GM06990 (cell line): ENCODE measurements at regions not wholly inside any gene's neighbourhood (a gene's known extent, or its start where the extent isn't known, plus 50 kb on each side); places are given as distances from the start of the nearest gene placed in this dataset.

ENCODE experiments used
- DNase-seq: peaks from one replicate; pipeline ENCODE4 v3.0.0-alpha.2; 2011; ENCODE audit not compliant: insufficient read length; ENCODE audit errors: extremely low read depth
- H3K27me3 ChIP-seq: replicated peaks from 2 replicates; pipeline ENCODE4 v1.6.0; 2011; ENCODE audit warnings: low read length; ENCODE audit not compliant: control insufficient read depth, insufficient read depth
- H3K36me3 ChIP-seq: 2 replicates; pipeline ENCODE4 v1.5.1; 2011; ENCODE audit warnings: low read length; ENCODE audit not compliant: control insufficient read depth, insufficient read depth
- H3K4me3 ChIP-seq: replicated peaks from 2 replicates; pipeline ENCODE4 v1.5.1; 2011; ENCODE audit warnings: low read depth, mild to moderate bottlenecking, control low read depth, low read length
- TF ChIP-seq, protein P1 (sequence below): IDR thresholded peaks from 2 replicates; pipeline ENCODE4 v1.5.1; 2011; ENCODE audit warnings: low read length, control low read depth, mild to moderate bottlenecking, inconsistent platforms; ENCODE audit not compliant: insufficient read depth, poor library complexity, severe bottlenecking

DNA sequence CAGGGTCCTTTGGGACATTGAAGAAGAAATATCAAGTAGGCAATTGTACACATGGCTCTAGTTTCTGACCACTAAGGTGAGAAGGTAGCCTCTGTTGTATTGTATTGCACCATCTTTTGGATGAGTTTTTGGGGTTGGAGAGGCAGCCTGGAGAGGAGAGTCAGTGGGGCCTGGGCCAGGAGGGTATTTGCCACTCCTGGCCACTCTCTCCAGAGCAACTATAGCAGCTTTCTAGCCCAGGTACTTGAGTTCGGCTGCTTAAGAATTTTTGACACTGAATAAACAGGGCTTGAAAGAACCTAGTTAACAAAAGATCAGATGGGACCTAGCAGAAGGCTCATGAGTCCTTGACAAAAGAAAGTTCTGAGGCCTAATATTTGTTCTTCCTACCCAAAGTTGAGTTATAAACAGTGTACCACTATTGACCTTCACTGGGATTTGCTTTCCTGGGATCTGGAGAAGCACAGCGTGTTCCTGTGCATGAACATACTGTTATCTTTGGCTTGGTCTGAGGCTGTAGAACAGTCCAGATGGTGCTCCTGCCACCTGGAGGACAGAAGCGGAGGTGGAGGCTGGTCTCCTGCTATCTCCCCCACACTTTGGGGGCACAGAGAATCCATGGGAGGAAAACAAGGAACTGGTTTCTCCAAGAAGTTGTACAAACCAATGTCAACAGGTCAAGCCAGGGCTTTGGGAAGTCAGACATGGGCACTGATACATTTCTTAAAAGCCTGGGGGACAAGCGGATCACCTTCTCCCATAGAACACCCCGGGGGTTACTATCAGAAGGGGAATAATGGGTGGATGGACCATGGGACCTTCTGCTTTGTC lies 110.4 kb upstream of the LIFR start:
- H3K4me3 ChIP-seq = no peak overlapping the region
- TF ChIP-seq, protein P1, sequence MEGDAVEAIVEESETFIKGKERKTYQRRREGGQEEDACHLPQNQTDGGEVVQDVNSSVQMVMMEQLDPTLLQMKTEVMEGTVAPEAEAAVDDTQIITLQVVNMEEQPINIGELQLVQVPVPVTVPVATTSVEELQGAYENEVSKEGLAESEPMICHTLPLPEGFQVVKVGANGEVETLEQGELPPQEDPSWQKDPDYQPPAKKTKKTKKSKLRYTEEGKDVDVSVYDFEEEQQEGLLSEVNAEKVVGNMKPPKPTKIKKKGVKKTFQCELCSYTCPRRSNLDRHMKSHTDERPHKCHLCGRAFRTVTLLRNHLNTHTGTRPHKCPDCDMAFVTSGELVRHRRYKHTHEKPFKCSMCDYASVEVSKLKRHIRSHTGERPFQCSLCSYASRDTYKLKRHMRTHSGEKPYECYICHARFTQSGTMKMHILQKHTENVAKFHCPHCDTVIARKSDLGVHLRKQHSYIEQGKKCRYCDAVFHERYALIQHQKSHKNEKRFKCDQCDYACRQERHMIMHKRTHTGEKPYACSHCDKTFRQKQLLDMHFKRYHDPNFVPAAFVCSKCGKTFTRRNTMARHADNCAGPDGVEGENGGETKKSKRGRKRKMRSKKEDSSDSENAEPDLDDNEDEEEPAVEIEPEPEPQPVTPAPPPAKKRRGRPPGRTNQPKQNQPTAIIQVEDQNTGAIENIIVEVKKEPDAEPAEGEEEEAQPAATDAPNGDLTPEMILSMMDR = peak; percentile 64
- H3K36me3 ChIP-seq = no peaks in the 10 kb centered on the region
- H3K27me3 ChIP-seq = peaks cover 2% of the 10 kb centered on the region
- DNase-seq = no peak

DNA sequence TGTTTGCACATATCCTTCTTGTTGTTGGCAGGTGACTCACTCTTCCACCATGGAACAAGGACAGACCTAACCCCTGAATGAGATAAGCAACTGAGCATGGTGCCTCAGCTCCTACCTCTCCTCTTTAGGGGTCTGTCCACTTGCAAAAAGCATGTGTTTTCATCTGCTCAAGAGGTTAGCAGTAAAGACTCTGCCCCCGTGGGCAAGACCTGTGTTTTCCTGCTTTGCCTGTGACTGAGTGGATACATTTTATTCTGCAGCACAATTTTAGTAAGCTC lies 111.0 kb upstream of the LIFR start:
- Histone ChIP-seq H3K4me3 (no peak overlapping the region), H3K27me3 (peaks cover 2% of the 10 kb centered on the region), H3K36me3 (no peaks in the 10 kb centered on the region)
- TF ChIP-seq, protein P1 = no peak
- no peak for DNase-seq

GRCh38 chr5:38669361-38669880 lies 113.0 kb upstream of the LIFR start:
- Histone ChIP-seq H3K36me3 (no peaks in the 10 kb centered on the region), H3K27me3 (peaks cover 2% of the 10 kb centered on the region), H3K4me3 (no peak overlapping the region)
- TF ChIP-seq, protein P1 = no peak
- DNase-seq = no peak

- Histone ChIP-seq H3K36me3 (no peaks in the 10 kb centered on the region), H3K4me3 (no peak overlapping the region), H3K27me3 (no peaks in the 10 kb centered on the region; the same call in 1 of the 2 replicates)
- DNase-seq = no peak
- TF ChIP-seq, protein P1 = no peak
These were observed 113.6 kb upstream of the LIFR start for GRCh38 chr5:38670066-38670465.

- no peak for DNase-seq
- Histone ChIP-seq H3K36me3 (no peaks in the 10 kb centered on the region), H3K27me3 (no peaks in the 10 kb centered on the region; the same call in 1 of the 2 replicates), H3K4me3 (no peak overlapping the region)
- TF ChIP-seq, protein P1 = no peak
These were observed 114.4 kb upstream of the LIFR start for GRCh38 chr5:38670878-38671277.
